ENCODE measurements at regions not wholly inside any gene's neighbourhood (a gene's known extent, or its start where the extent isn't known, plus 50 kb on each side); places are given as distances from the start of the nearest gene placed in this dataset.

DNA sequence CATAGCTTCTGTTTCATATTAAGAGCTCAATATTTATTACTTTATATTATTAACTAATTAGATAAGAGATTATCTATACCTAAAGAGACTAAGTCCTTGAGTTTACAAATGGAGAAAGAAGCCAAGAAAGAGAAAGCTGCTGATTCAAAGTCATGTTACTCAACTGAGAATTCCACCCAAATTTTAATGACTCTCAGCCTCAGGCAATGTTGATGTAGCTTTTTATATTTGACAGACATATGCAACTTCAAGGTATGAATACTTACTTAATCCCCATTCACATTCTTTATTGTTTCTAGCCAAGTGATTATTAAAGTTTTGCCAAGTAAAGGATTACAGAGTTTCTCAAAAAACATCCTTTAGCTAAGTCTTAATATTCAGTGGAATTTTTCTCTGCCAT lies 527.5 kb upstream of the NMUR2 start:
- H3K9me3 ChIP-seq (ENCODE audit: control extremely low read depth in 1 of 5, control insufficient read depth in 4 of 5, insufficient read depth in 2 of 5, low read depth in 1 of 5, low read length in 4 of 5), result no peaks in the 10 kb centered on the region
- H3K27me3 ChIP-seq (replicated peaks in 2 of 5; ENCODE audit: control insufficient read depth in 4 of 5, insufficient read depth in 5 of 5, low read length in 4 of 5), result peaks cover 0 to 1% (median 0%) of the 10 kb centered on the region in 5 experiments
- DNase-seq, result no peak
- CTCF ChIA-PET, result no interaction called here
- POLR2A ChIA-PET, result no interaction called here
- H3K4me1 ChIP-seq (ENCODE audit: control extremely low read depth in 1 of 4, control insufficient read depth in 4 of 4, insufficient read depth in 4 of 4, low read length in 3 of 4), result no peaks in the 10 kb centered on the region
- H3K4me3 ChIP-seq (ENCODE audit: control insufficient read depth in 1 of 7, extremely low read depth in 1 of 7, insufficient read depth in 4 of 7, low read depth in 2 of 7, low read length in 6 of 7), result no peak overlapping the region
- H3K36me3 ChIP-seq (ENCODE audit: control insufficient read depth in 4 of 4, insufficient read depth in 4 of 4, low read length in 3 of 4), result no peaks in the 10 kb centered on the region
- H3K27ac ChIP-seq (ENCODE audit: insufficient read depth in 1 of 2, low read depth in 1 of 2, low read length in 2 of 2, poor library complexity in 1 of 2, severe bottlenecking in 2 of 2), result no peak overlapping the region

DNA sequence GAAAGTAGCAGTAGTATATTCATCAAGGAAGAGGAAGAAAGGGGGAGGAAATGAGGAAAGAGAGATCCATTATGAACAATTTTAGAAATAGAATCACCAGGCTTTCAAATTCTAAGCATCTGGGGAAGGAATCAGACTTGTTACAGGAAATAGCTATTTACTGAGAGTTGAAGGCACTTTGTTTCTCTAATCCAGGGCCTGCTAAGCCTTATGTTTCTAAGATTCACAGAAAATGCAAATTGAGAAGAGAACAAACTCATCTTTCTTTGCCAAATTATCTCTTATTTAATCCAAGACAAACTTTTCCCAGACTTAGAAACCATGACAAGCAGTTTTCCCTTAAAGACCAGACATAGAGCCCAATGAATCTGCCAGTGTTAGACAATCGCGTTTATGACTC lies 528.0 kb upstream of the NMUR2 start:
- Histone ChIP-seq H3K9me3 (ENCODE audit: control extremely low read depth in 1 of 5, control insufficient read depth in 4 of 5, insufficient read depth in 2 of 5, low read depth in 1 of 5, low read length in 4 of 5) (no peaks in the 10 kb centered on the region), H3K27me3 (replicated peaks in 2 of 5; ENCODE audit: control insufficient read depth in 4 of 5, insufficient read depth in 5 of 5, low read length in 4 of 5) (peaks cover 0 to 1% (median 0%) of the 10 kb centered on the region in 5 experiments), H3K36me3 (ENCODE audit: control insufficient read depth in 4 of 4, insufficient read depth in 4 of 4, low read length in 3 of 4) (no peaks in the 10 kb centered on the region), H3K27ac (ENCODE audit: insufficient read depth in 1 of 2, low read depth in 1 of 2, low read length in 2 of 2, poor library complexity in 1 of 2, severe bottlenecking in 2 of 2) (no peak overlapping the region), H3K4me1 (ENCODE audit: control extremely low read depth in 1 of 4, control insufficient read depth in 4 of 4, insufficient read depth in 4 of 4, low read length in 3 of 4) (no peaks in the 10 kb centered on the region), H3K4me3 (ENCODE audit: control insufficient read depth in 1 of 7, extremely low read depth in 1 of 7, insufficient read depth in 4 of 7, low read depth in 2 of 7, low read length in 6 of 7) (no peak overlapping the region)
- ChIA-PET POLR2A (no interaction called here), CTCF (no interaction called here)
- no peak for DNase-seq
- 40% methylated on average over 1 of the region's 2 CpGs for WGBS (ENCODE audit: insufficient coverage)

DNA sequence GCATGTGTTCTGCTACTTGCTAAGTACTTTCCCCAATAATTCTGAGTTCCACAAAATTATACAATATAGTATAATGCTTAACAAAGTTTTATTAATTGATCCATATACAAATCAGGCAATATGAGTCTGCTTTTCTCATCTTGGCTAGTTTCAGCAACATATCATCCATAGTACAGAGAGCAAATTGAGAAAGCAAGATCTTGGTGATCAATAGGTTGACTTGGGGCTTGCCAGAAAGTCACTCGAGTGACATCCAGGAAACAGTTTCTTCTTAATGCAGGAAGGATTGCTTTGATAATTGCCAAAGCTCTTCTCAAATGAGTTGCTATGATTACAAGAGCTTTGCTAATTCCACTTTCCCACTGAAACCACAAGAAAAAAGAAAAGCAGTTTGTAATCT lies 533.6 kb upstream of the NMUR2 start:
- no peak for DNase-seq
- ChIA-PET CTCF (no interaction called here), POLR2A (no interaction called here)
- Histone ChIP-seq H3K27ac (ENCODE audit: insufficient read depth in 1 of 2, low read depth in 1 of 2, low read length in 2 of 2, poor library complexity in 1 of 2, severe bottlenecking in 2 of 2) (no peak overlapping the region), H3K4me3 (ENCODE audit: control insufficient read depth in 1 of 7, extremely low read depth in 1 of 7, insufficient read depth in 4 of 7, low read depth in 2 of 7, low read length in 6 of 7) (no peak overlapping the region), H3K27me3 (replicated peaks in 2 of 5; ENCODE audit: control insufficient read depth in 4 of 5, insufficient read depth in 5 of 5, low read length in 4 of 5) (no peaks in the 10 kb centered on the region), H3K36me3 (ENCODE audit: control insufficient read depth in 4 of 4, insufficient read depth in 4 of 4, low read length in 3 of 4) (no peaks in the 10 kb centered on the region), H3K9me3 (ENCODE audit: control extremely low read depth in 1 of 5, control insufficient read depth in 4 of 5, insufficient read depth in 2 of 5, low read depth in 1 of 5, low read length in 4 of 5) (peaks cover 0 to 2% (median 0%) of the 10 kb centered on the region in 5 experiments), H3K4me1 (ENCODE audit: control extremely low read depth in 1 of 4, control insufficient read depth in 4 of 4, insufficient read depth in 4 of 4, low read length in 3 of 4) (no peaks in the 10 kb centered on the region)
- WGBS (ENCODE audit: insufficient coverage), result 100% methylated on average over 1 of the region's 1 CpG

DNA sequence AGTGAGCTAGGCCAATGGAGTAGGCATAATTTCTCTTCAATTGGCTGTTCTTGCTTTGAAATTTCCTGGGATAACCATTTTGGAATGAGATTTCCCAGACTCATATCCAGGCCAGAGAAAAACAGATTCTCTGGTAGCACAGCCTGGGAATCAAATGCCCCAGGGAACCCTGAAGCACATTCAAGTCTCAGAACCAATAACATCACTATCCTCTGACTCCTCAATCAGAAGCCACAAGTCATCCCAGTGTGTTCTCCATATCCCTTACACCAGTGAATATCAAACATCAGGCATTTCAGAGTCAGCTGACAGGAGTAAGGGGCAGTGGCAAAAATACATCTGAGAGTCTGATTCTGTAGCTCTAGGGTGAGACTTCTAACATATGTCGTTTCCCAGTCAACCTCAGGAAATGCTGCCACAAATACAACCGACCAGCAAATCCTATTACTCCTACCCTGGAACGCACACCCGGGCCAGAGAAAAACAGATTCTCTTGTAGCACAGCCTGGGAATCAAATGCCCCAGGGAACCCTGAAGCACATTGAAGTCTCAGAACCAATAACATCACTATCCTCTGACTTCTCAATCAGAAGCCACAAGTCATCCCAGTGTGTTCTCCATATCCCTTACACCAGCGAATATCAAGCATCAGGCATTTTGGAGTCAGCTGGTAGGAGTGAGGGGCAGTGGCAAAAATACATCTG lies 537.7 kb upstream of the NMUR2 start:
- H3K4me1 ChIP-seq (ENCODE audit: control extremely low read depth in 1 of 4, control insufficient read depth in 4 of 4, insufficient read depth in 4 of 4, low read length in 3 of 4), result no peaks in the 10 kb centered on the region
- H3K36me3 ChIP-seq (ENCODE audit: control insufficient read depth in 4 of 4, insufficient read depth in 4 of 4, low read length in 3 of 4), result no peaks in the 10 kb centered on the region
- POLR2A ChIA-PET, result no interaction called here
- no peak for DNase-seq
- no peaks in the 10 kb centered on the region for H3K27me3 ChIP-seq (replicated peaks in 2 of 5; ENCODE audit: control insufficient read depth in 4 of 5, insufficient read depth in 5 of 5, low read length in 4 of 5)
- CTCF ChIA-PET, result no interaction called here
- no peak overlapping the region for H3K27ac ChIP-seq (ENCODE audit: insufficient read depth in 1 of 2, low read depth in 1 of 2, low read length in 2 of 2, poor library complexity in 1 of 2, severe bottlenecking in 2 of 2)
- WGBS (ENCODE audit: insufficient coverage), result 89% methylated on average over 1 of the region's 5 CpGs
- H3K4me3 ChIP-seq (ENCODE audit: control insufficient read depth in 1 of 7, extremely low read depth in 1 of 7, insufficient read depth in 4 of 7, low read depth in 2 of 7, low read length in 6 of 7), result no peak overlapping the region
- peaks cover 0 to 2% (median 0%) of the 10 kb centered on the region in 5 experiments for H3K9me3 ChIP-seq (ENCODE audit: control extremely low read depth in 1 of 5, control insufficient read depth in 4 of 5, insufficient read depth in 2 of 5, low read depth in 1 of 5, low read length in 4 of 5)

DNA sequence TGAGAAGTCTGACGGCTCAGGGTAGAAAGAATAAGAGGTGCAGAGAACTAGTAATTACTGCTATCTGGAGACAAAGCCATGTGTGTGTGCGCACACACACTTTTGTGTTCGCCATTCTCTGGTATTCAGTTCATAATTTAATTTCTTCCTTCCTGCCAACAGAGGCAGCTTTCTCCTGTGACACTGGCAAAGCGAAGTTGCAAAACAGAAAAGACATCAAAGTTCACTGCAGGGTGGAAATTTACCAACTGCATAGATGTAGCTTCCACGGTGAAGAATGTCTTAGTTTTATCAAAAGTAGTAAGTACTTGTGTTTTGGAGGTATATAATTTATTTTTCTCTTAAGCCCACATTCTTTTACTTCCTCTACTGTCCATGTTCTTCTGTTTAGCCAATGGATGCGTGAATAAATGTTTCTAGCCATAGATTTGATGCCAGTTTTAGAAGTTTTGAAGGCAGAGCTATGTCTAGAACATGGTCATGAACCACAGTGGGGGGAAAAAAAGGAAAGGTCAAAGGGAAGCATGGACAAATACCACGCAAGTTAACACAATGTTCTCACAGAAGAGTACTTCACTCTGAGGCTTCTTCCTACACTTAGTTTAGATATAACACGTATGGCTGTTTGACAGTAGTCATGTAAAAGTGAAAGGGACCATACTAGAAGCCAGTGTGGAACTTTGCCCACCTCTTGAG lies 536.5 kb upstream of the GRIA1 start:
- no peaks in the 10 kb centered on the region for H3K27me3 ChIP-seq (replicated peaks in 2 of 5; ENCODE audit: control insufficient read depth in 4 of 5, insufficient read depth in 5 of 5, low read length in 4 of 5)
- no peaks in the 10 kb centered on the region for H3K4me1 ChIP-seq (ENCODE audit: control extremely low read depth in 1 of 4, control insufficient read depth in 4 of 4, insufficient read depth in 4 of 4, low read length in 3 of 4)
- no peak for DNase-seq
- H3K4me3 ChIP-seq (ENCODE audit: control insufficient read depth in 1 of 7, extremely low read depth in 1 of 7, insufficient read depth in 4 of 7, low read depth in 2 of 7, low read length in 6 of 7), result no peak overlapping the region
- ChIA-PET POLR2A (no interaction called here), CTCF (no interaction called here)
- H3K36me3 ChIP-seq (ENCODE audit: control insufficient read depth in 4 of 4, insufficient read depth in 4 of 4, low read length in 3 of 4), result no peaks in the 10 kb centered on the region
- 87% methylated on average over 3 of the region's 8 CpGs for WGBS (ENCODE audit: insufficient coverage)
- H3K9me3 ChIP-seq (ENCODE audit: control extremely low read depth in 1 of 5, control insufficient read depth in 4 of 5, insufficient read depth in 2 of 5, low read depth in 1 of 5, low read length in 4 of 5), result no peaks in the 10 kb centered on the region
- no peak overlapping the region for H3K27ac ChIP-seq (ENCODE audit: insufficient read depth in 1 of 2, low read depth in 1 of 2, low read length in 2 of 2, poor library complexity in 1 of 2, severe bottlenecking in 2 of 2)

DNA sequence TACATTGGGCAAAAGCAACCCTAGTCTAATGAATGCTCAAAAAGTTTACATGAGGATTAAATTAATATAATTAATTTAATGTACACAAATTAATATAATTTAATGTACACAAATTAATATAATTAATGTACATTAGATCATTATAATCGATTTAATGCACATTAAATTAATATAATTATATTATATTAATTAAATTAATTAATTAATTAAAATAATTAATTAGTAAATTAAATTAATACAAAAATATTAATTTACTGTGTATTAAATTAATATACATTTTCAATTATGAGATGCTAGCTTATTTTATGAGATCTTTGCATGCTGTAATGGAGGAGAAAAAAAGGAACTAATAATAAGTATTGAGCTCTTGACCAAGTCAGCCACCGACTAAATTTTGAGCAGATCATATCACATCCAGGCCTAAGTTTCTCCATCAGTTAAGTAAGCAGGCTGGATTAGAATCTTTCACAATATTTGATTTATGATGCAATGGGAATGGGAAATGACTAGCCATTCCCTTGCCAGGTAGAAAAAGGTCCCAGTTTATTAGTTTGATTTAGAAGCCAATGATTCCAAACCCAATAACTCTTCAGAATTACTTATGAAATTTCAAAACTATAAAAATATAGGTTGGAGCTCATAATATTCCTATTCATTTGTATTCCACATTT lies 533.4 kb upstream of the GRIA1 start:
- ChIA-PET POLR2A (no interaction called here), CTCF (no interaction called here)
- Histone ChIP-seq H3K4me1 (ENCODE audit: control extremely low read depth in 1 of 4, control insufficient read depth in 4 of 4, insufficient read depth in 4 of 4, low read length in 3 of 4) (no peaks in the 10 kb centered on the region), H3K4me3 (ENCODE audit: control insufficient read depth in 1 of 7, extremely low read depth in 1 of 7, insufficient read depth in 4 of 7, low read depth in 2 of 7, low read length in 6 of 7) (no peak overlapping the region), H3K36me3 (ENCODE audit: control insufficient read depth in 4 of 4, insufficient read depth in 4 of 4, low read length in 3 of 4) (no peaks in the 10 kb centered on the region), H3K9me3 (ENCODE audit: control extremely low read depth in 1 of 5, control insufficient read depth in 4 of 5, insufficient read depth in 2 of 5, low read depth in 1 of 5, low read length in 4 of 5) (no peaks in the 10 kb centered on the region), H3K27me3 (replicated peaks in 2 of 5; ENCODE audit: control insufficient read depth in 4 of 5, insufficient read depth in 5 of 5, low read length in 4 of 5) (no peaks in the 10 kb centered on the region), H3K27ac (ENCODE audit: insufficient read depth in 1 of 2, low read depth in 1 of 2, low read length in 2 of 2, poor library complexity in 1 of 2, severe bottlenecking in 2 of 2) (no peak overlapping the region)
- no CpG with 5 or more reads among the region's 2 CpGs for WGBS (ENCODE audit: insufficient coverage)
- DNase-seq, result no peak

DNA sequence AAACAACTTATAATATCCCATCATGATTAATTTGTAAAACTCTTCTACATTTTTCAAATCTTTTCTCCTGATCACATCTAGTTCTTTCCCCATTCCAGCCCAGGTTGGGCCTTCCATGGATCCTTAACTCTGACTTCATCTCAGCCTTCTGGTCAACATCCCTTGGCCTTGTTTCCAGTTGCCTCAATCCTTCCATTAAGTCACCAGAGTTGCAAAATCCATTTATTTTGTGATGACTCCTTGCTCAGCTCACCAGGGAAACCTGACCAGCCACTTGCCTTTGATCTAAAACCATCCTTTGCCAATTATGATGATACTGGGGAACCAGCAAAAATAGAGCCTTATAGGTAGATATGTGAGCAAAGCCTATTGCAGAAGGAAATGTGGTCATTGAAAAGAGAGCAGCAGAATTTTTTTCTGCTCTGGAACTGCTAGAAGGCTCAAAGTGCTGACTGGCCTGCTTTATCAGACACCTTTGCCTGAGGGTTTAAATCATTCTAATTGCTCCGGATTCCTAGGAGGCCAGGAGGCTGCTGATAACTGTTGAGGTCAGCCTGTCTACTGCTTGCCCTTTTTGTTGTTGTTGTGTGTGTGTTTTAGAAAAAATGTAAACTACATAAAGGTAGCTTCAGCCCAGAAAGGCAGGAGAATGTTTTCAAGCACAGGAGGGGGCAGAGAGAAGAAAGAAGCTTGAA lies 512.2 kb upstream of the GRIA1 start:
- Histone ChIP-seq H3K9me3 (ENCODE audit: control extremely low read depth in 1 of 5, control insufficient read depth in 4 of 5, insufficient read depth in 2 of 5, low read depth in 1 of 5, low read length in 4 of 5) (no peaks in the 10 kb centered on the region), H3K36me3 (ENCODE audit: control insufficient read depth in 4 of 4, insufficient read depth in 4 of 4, low read length in 3 of 4) (no peaks in the 10 kb centered on the region), H3K4me3 (ENCODE audit: control insufficient read depth in 1 of 7, extremely low read depth in 1 of 7, insufficient read depth in 4 of 7, low read depth in 2 of 7, low read length in 6 of 7) (no peak overlapping the region), H3K27ac (ENCODE audit: insufficient read depth in 1 of 2, low read depth in 1 of 2, low read length in 2 of 2, poor library complexity in 1 of 2, severe bottlenecking in 2 of 2) (no peak overlapping the region), H3K27me3 (replicated peaks in 2 of 5; ENCODE audit: control insufficient read depth in 4 of 5, insufficient read depth in 5 of 5, low read length in 4 of 5) (no peaks in the 10 kb centered on the region), H3K4me1 (ENCODE audit: control extremely low read depth in 1 of 4, control insufficient read depth in 4 of 4, insufficient read depth in 4 of 4, low read length in 3 of 4) (no peaks in the 10 kb centered on the region)
- no peak for DNase-seq
- 43% methylated on average over 1 of the region's 1 CpG for WGBS (ENCODE audit: insufficient coverage)
- POLR2A ChIA-PET, result no interaction called here
- CTCF ChIA-PET, result no interaction called here

All from common myeloid progenitor, CD34-positive (primary cell).